NCI-H2081 treated with DMSO at 0.1 percent for 48 hours (cell line): ENCODE measurements at regions not wholly inside any gene's neighbourhood (a gene's known extent, or its start where the extent isn't known, plus 50 kb on each side); places are given as distances from the start of the nearest gene placed in this dataset.
"Not testable (repeated sequence)": the region's sequence is repeated elsewhere in the genome, so short reads cannot be mapped to it uniquely, and the experiment has no call there.

ENCODE experiments used
- DNase-seq: peaks from one replicate; lab custom pipeline; 2025; lab: John Stamatoyannopoulos, UW

GRCh38 chr6:168852376-168852884, 401.2 kb downstream of the THBS2 start:
- DNase-seq = no peak

DNA sequence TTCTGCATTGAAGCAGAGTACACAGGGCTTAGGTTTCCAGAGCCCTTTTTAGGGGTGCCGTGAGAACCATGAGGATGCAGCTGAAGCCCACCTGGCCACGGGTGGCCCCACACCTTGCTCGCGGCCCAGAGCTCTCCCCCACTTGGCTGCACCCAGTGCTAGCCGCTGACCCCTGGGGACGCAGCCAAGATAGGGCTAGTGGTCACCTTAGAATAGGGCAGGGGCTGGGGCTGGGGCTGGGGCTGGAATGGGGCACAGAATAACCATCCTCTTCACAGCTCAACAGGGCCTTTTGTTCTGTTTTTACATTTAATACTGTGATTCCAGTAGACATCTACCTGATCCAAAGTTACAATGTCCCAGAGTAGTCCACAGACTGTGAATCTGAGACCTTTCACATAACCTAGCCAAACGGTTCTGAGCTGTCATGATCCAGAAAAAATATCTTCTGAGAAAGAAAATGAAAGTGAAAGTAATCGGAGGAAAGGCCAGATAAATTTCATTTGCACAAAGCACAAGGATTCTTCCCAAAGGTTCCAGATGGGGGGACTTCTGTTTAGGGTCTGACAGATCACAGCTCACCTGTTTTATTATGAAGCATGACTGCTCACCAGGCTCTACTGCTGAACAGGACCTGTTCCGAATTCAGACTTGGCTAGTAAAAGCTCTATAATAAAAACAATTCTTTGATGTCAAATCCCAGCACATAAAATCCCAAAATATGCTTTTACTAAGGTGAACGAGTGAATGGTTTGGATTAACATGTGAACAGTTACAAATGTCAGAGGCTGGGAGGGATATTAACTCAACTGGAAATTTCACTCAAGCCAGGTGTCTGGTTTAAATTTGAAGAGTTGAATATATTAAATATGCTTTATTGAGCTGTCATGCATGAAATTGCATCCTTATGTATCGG, 401.9 kb downstream of the THBS2 start:
- DNase-seq = no peak

DNA sequence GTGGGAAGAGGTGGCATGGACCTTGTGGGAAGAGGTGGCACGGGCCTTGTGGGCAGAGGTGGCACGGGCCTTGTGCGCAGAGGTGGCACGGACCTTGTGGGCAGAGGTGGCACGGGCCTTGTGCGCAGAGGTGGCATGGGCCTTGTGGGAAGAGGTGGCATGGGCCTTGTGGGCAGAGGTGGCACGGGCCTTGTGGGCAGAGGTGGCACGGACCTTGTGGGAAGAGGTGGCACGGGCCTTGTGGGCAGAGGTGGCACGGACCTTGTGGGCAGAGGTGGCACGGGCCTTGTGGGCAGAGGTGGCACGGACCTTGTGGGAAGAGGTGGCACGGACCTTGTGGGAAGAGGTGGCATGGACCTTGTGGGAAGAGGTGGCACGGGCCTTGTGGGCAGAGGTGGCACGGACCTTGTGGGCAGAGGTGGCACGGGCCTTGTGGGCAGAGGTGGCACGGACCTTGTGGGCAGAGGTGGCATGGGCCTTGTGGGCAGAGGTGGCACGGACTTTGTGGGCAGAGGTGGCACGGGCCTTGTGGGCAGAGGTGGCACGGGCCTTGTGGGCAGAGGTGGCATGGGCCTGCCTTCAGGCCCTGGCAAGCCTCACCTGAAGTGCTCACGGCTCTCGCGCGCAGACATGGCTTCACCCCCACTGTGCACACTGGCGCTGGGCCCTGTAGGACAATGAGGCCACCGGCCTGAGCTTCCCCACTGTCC, 403.5 kb downstream of the THBS2 start:
- not testable (repeated sequence) for DNase-seq

DNA sequence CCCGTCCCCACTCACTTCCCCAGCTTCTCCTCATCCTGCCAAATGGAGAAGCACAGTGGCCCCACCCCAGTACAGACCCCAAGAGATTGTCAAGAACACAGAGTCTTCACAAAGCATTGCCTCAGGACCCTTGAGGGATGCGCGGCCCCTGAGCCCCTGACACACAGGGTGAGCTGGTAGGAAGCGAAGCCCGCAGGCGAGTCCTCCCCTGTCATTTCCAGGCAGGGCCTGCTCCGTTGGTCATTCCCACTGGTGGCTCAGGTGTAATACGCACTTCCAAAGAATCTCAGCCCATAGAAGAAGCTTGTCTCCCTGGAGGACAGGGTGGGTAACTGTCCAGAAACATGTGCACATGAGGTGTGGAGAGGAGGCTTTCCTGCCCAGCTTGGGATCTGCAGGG, 404.2 kb downstream of the THBS2 start:
- DNase-seq = no peak

DNA sequence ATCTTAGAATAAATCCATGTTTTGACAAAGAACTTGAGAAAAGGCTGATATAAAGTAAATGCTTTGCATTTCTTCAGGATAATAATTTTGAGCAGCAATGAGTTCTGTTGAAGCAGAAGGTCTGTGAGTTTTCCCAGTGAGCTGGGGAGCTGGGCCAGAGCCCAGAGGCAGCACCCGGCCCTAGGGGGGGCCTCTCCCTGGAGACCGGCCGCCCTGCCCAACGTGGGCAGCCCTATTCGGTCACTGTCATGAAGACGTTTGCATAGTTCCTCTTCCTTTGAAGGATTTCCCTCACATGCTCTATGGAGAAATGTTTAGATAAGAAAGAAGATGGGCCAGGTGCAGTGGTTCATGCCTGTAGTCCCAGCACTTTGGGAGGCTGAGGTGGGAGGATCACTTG, 404.8 kb downstream of the THBS2 start:
- no peak for DNase-seq

GRCh38 chr6:168844821-168845609, 404.0 kb downstream of the SMOC2 start:
- no peak for DNase-seq

- DNase-seq = not testable (repeated sequence)
These were observed 401.7 kb downstream of the SMOC2 start for GRCh38 chr6:168842632-168843212.

GRCh38 chr6:168841609-168842278, 400.8 kb downstream of the SMOC2 start:
- no peak for DNase-seq

- DNase-seq = not testable (repeated sequence)
These were observed 399.9 kb downstream of the SMOC2 start for GRCh38 chr6:168840932-168841331.

GRCh38 chr6:168840299-168840698, 399.3 kb downstream of the SMOC2 start:
- not testable (repeated sequence) for DNase-seq

DNA sequence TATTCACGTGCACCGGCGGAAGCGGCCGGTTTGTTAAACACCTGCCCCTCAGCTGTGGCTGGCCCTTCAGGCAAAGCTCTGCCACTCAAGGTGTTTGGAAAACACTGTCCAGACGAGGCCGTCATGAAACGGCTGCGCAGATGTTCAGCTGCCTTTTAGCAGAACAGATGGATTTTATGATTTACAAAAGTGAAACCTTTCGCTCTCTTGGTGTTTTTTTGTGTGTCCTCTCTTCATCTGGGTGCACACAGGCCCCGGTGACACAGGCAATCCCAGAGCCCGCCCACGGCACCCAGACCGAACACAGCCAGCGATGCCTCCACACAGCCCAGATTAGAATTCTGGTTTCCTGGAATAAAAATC, 397.0 kb downstream of the SMOC2 start:
- no peak for DNase-seq

DNA sequence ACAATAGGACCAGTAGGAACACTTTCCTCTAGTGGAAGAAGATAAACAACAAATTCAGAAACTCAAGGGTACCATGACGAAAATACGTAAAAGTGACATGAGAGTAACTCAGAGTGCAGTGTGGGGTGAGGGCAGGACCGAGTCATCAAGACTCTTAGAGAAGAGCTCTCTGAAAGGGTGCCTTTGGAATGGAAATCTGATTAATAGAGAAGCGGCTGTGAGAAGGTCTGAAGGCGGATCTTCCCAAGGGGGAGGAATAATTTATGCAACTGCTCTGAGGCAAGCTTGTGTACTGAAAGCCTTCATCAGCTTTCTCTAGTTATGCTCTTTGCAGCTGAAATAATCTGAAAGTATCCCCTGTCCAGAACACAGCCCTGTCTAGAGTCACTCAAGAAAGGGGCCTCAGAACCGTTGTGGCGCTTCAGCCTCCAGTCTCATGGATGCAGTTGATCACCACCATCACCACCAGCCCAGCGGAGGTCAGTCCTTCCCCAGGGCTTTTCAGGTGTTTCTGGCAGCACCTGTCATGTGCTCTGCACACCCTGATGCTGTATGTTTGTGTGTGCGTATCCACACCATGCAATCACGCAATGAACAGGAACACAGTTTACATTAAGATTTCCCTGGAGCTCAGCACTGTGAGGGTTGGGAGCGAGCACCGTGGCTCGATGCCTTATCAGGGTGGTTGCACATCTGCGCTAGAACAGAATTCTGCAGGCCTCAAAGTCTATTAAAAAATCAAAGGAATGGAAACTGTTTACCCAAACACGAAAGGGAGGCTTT, 396.5 kb downstream of the SMOC2 start:
- DNase-seq = no peak

GRCh38 chr6:168835991-168836390, 395.0 kb downstream of the SMOC2 start:
- DNase-seq = no peak

DNA sequence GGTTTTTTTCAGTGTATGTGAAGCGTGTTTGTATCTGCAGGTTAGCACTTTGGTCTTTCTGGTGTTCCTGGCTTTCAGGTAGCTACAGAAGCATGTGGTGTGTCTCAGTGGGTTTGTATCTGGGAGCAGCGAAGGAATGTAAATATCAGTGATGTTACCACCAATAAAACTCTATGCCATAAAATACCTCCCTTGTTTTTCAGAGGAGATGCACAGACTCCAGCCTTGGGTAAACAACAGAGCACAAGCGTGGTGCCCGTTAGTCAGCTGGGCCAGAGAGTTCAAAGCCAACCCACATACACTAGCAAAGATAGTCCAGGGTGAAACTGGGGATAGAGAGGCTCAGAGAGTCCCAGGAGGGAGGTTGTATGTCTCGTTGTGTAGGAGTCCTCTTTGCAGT, 393.8 kb downstream of the SMOC2 start:
- no peak for DNase-seq

GRCh38 chr6:168834042-168834587, 393.1 kb downstream of the SMOC2 start:
- DNase-seq = no peak

- no peak for DNase-seq
These were observed 387.8 kb downstream of the SMOC2 start for GRCh38 chr6:168828800-168829199.

DNA sequence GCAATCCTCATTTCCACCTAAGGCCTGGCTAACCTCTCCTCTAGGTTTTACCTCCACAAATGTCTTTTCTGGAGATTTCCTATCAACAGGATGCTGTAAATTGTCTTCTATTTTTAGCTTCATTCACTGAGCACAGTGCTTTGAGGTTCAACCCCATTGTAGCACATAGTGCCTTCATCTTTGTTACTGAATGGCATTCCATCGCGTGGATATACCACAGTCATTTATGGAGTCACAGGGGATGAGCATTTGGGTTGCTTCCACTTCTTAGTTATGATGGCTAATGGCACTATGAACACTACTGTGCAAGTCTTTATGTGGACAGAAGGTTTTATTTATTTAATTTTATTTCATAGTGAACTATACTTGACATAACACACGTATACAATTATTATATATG, 387.1 kb downstream of the SMOC2 start:
- no peak for DNase-seq

- no peak for DNase-seq
These were observed 386.5 kb downstream of the SMOC2 start for GRCh38 chr6:168827586-168827871.

DNA sequence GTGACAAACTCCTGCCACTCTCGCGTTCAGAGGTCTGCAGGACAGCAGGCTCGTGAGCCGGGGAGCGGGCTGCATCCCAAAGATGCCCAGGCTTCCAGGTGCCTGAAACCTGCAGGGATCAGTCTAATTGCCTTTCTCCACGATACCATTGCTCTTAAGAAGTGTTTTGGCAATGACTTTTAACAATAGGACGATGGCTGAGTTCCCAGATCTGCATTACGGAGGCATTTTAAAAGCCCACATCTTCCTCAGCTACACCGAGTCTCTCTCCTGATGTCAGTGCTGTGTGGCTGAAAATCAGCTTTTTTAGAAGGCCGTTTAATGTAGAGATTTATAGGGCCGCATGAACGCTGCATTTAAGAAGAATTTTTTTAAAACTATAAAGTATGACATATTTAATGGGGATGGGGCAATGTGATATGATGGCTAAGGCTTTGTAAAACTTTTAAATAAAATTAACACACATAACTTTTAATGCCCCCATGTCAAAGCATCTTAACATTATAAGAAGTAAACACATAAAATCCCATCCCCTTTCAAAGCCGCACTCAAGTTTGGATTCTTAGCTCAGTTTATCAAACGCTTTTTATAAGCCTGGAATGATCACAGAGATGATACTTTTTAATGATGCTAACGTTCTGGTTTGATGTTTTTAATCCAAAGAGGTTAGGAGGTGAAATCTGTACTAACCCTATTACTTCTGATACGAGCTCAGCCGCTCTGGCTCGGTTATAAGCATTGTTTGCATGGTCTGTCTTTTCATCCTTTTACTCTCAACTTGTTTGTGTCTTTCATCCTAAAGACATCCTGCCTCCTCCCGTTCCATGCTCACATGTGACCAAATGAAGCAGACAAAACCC, 386.0 kb downstream of the SMOC2 start:
- no peak for DNase-seq

DNA sequence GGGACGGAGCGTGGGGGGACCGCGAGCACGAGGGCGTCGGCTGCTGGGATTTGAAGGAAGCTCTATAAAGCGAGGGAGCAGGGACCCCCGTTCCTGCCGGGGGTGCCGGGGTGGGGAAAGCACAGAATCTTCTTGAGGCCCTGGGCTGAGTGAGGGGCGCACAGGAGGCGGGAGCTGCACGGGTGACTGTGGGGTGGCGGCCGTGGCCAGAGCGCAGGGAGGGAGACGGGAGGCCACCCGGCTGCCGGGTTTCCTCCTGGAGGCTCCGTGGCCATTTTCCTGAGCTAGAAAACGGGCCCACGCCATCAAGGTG, 385.1 kb downstream of the SMOC2 start:
- no peak for DNase-seq
